ENCODE measurements at regions not wholly inside any gene's neighbourhood (a gene's known extent, or its start where the extent isn't known, plus 50 kb on each side); places are given as distances from the start of the nearest gene placed in this dataset.

GRCh38 chr2:57897920-57898319, 148.7 kb upstream of the VRK2 start:
- TF ChIP-seq CTCF (IDR thresholded peaks at IDR 0.05) (no peak), POLR2A (IDR thresholded peaks at IDR 0.05) (no peak)
